Adipocyte (in vitro differentiated cells): ENCODE measurements at regions not wholly inside any gene's neighbourhood (a gene's known extent, or its start where the extent isn't known, plus 50 kb on each side); places are given as distances from the start of the nearest gene placed in this dataset.

ENCODE experiments used
- DNase-seq: peaks from one replicate; pipeline ENCODE4 v3.0.0-alpha.2; 2015; ENCODE audit warnings: low read depth
- H3K27me3 ChIP-seq: replicated peaks from 2 replicates; pipeline ENCODE4 v1.7.0; 2013; ENCODE audit warnings: mild to moderate bottlenecking, low read length, moderate library complexity; ENCODE audit not compliant: control insufficient read depth, insufficient read depth
- H3K36me3 ChIP-seq: 2 replicates; pipeline ENCODE4 v1.7.0; 2013; ENCODE audit warnings: low read length, mild to moderate bottlenecking, moderate library complexity; ENCODE audit not compliant: control insufficient read depth, insufficient read depth, severe bottlenecking
- H3K4me1 ChIP-seq: 2 replicates; pipeline ENCODE4 v1.7.0; 2013; ENCODE audit warnings: mild to moderate bottlenecking, low read length, moderate library complexity; ENCODE audit not compliant: control insufficient read depth, insufficient read depth
- H3K4me3 ChIP-seq: 2 replicates; pipeline ENCODE4 v1.7.0; 2013; ENCODE audit warnings: mild to moderate bottlenecking, low read length, moderate library complexity
- H3K9ac ChIP-seq: 2 replicates; pipeline ENCODE4 v1.7.0; 2013; ENCODE audit warnings: mild to moderate bottlenecking, low read length, moderate library complexity
- H3K9me3 ChIP-seq: 2 replicates; pipeline ENCODE4 v1.7.0; 2013; ENCODE audit warnings: mild to moderate bottlenecking, low read length, moderate library complexity; ENCODE audit not compliant: control insufficient read depth

DNA sequence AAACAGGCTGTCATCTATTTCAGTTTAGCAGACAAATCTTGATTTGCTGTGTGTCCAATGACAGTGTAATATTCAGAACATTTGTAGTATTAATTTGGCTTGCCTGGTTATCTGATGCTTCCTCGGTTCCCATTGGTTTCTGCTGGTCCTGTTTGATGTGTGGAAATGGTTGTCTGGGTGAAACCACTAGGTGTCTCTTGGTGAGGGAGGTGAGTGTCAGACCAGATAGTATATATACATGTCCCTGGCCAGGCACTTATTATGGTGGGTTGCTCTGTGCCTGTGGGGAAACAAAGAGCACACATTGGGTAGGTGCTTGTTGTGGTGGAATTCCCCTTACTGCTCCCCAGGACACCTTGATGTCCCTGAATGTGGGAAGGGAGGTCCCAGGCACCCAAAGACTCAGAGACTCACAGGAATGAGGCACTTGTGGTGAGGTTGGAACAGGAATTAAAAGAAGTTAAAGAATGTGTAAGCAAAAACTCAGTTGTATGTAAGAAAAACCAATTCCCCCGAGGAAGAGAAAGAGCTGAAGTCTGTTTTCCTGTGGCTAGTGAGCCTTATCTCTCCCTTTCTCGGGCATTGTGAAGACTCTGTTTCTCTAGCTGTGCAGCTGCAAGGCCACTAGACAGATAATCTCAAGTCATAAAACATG, 1519.1 kb downstream of the BRINP3 start:
- Histone ChIP-seq H3K4me1 (no peaks in the 10 kb centered on the region), H3K36me3 (no peaks in the 10 kb centered on the region), H3K9ac (no peak overlapping the region), H3K9me3 (no peaks in the 10 kb centered on the region), H3K4me3 (no peak overlapping the region), H3K27me3 (no peaks in the 10 kb centered on the region)
- peak; percentile 39 for DNase-seq

DNA sequence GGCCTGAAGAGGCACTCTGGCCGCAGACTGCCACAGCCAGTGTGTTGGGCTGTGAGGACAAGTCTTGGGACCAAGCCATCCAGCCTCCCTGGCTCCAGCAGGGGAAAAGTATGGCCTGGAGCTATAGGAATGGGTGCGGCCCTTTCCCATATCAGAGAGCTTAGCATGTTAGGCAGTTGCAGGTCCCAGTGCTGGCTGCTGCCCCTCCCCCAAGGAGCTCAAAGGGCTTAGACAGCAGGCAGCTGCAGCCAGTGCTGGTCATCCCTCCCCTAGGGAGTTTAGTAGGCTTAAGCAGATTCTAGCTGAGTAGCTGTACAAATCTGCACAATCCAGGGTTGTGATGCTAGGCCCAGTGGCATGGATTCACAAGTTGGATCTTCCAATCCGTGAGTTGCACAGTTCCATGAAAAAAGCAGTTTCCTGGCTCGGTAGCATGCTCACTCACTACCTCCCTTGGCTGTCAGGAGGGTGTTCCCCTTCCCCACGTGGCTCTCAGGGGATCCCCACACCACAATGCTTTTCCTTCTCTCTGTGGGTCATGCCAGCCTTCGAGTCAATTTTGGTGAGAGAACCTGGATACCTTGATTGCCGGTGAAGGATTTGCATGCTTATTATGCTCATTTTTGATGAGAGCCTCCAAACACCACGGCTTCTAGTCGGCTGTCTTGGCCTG, 1490.8 kb downstream of the BRINP3 start:
- Histone ChIP-seq H3K27me3 (no peaks in the 10 kb centered on the region), H3K9me3 (no peaks in the 10 kb centered on the region), H3K36me3 (no peaks in the 10 kb centered on the region), H3K4me3 (no peak overlapping the region), H3K9ac (no peak overlapping the region), H3K4me1 (no peaks in the 10 kb centered on the region)
- no peak for DNase-seq

DNA sequence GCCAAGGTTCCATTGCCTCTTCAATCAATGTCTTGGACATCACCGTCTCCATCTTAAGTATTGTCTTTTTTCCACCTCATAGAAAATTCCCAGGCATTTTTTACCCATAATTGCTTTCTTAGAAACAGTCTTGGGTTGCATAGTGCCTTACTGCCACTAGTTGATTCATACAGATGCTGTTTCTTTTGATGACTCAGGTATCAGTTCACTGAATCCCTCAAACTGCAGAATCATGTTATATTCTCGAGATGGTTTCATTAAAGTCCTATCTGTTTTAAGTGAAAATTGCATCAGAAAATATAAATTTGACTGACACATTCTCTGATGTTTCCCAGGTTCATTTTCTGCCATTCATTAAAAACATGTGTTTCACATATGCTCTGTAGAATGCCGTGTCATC, 1489.1 kb downstream of the BRINP3 start:
- no peaks in the 10 kb centered on the region for H3K36me3 ChIP-seq
- peak; percentile 18 for DNase-seq
- H3K9ac ChIP-seq = no peak overlapping the region

DNA sequence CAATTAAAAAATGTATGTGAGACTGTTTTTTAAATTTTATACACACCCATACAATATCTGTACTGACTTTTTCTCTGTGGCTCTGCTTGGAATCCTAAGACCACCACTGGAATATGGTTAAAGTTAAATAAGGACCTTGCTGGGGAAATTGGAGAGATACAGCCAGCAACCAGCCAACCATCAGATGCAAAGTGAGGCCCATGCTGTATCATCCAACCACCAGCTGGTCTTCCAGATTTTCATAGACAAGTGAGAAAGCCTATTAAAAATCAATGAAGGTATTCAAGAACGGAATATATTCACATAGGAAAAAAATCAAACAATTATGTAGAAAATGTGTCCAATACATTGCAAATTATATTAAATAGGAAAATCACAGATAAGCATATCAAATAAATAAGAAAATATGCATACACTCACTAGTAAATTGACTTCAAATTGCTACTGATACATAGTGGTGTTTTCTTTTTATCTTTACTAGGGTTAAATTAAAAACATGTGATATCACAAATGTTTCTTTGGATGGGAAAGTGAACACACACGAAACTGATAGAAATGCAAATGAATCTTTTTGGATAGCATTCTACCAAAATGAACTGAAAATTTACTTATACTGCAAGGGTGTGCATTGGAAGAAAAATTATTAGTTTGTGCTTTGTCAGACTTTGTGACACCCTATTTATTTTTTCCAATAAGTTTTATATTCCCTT, 1486.3 kb downstream of the BRINP3 start:
- Histone ChIP-seq H3K27me3 (no peaks in the 10 kb centered on the region), H3K9me3 (no peaks in the 10 kb centered on the region), H3K4me1 (no peaks in the 10 kb centered on the region), H3K36me3 (no peaks in the 10 kb centered on the region), H3K9ac (no peak overlapping the region), H3K4me3 (no peak overlapping the region)
- no peak for DNase-seq

More for the DNA sequence above, 1489.1 kb downstream of the BRINP3 start:
- H3K9me3 ChIP-seq = no peaks in the 10 kb centered on the region
- no peak overlapping the region for H3K4me3 ChIP-seq
- no peaks in the 10 kb centered on the region for H3K4me1 ChIP-seq
- no peaks in the 10 kb centered on the region for H3K27me3 ChIP-seq

DNA sequence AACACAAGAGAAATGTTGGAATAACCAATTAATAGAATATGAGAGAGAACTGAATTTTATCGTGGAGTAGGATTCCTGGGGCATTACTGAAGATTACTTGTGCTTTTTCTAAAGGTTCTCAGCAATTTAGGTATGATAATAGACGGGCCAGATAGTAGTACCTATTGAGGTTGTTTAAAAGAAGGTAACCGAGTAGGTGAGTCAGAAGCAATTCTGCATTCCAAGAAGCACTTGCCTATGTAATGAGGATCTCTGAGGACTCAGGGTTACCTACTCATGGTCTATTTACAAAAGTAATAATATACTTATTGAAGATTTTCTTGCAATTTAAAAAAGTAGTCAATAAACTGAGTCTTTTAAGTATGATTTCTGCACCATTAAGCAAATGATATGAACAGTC, 1469.8 kb downstream of the BRINP3 start:
- Histone ChIP-seq H3K4me3 (no peak overlapping the region), H3K27me3 (no peaks in the 10 kb centered on the region), H3K36me3 (no peaks in the 10 kb centered on the region), H3K9ac (no peak overlapping the region), H3K9me3 (no peaks in the 10 kb centered on the region), H3K4me1 (no peaks in the 10 kb centered on the region)
- no peak for DNase-seq

DNA sequence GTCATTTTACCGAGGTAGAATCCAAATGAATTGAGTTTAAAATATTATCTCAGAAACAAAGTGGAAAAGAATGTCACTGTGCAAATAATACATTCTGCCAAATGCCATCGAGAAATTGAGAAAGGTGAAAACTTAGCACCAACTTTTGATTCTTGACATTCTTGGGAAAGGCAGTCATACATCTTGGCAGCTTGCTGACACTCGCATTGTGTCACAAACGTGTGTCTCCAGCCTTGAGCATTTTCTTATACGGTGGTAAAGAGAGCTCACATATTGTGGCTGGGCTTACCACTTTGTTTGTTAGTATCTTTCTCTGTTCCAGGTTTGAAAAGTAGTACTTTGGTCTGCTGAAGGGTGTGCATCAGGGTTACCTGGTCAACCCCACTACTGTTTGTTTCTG, 1456.1 kb downstream of the BRINP3 start:
- Histone ChIP-seq H3K4me3 (no peak overlapping the region), H3K9ac (no peak overlapping the region), H3K9me3 (peaks cover 3% of the 10 kb centered on the region), H3K27me3 (no peaks in the 10 kb centered on the region), H3K4me1 (no peaks in the 10 kb centered on the region), H3K36me3 (no peaks in the 10 kb centered on the region)
- DNase-seq = no peak

DNA sequence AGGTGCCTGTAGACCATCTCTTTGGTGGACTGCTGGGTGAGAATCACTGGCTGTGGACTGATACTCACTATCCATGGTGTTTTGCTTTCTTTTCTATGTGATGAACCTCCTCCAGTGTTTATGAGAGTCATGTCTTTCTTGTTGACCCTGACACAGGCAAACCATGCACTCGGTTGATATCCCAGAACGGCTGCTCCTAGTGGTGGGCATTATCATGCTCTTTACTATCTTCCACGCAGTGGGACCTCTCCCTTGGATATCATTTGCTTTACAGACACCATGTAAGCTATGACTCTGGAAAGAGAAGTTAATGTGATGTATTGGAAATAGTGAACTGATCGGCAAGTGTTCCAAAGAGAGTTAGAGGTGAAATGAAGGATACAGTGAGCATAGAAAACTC, 1455.6 kb downstream of the BRINP3 start:
- no peaks in the 10 kb centered on the region for H3K4me1 ChIP-seq
- no peaks in the 10 kb centered on the region for H3K36me3 ChIP-seq
- no peak for DNase-seq
- H3K4me3 ChIP-seq = no peak overlapping the region
- H3K9me3 ChIP-seq = no peaks in the 10 kb centered on the region
- H3K27me3 ChIP-seq = no peaks in the 10 kb centered on the region
- no peak overlapping the region for H3K9ac ChIP-seq

DNA sequence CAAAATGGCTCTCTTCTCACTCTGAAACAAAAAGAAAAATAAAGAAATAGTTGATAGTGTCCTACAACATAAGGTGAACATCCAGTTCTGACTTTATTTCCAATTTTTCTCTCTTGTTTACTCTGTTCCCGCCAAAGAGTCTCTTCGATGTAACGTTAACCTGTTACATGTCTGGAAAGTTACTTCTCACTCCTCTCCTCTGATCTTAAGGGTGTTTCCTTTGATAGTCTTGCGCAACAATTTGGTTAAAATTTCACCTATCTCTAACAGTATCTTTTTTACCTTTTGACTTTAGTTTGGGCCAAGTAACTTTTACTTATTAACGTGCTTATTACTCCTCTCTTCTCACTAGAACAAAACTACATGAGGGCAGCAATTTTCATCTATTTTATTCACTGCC, 1450.2 kb downstream of the BRINP3 start:
- H3K9ac ChIP-seq = no peak overlapping the region
- H3K4me1 ChIP-seq = no peaks in the 10 kb centered on the region
- H3K9me3 ChIP-seq = no peaks in the 10 kb centered on the region
- no peak for DNase-seq
- H3K4me3 ChIP-seq = no peak overlapping the region
- H3K36me3 ChIP-seq = no peaks in the 10 kb centered on the region
- no peaks in the 10 kb centered on the region for H3K27me3 ChIP-seq

DNA sequence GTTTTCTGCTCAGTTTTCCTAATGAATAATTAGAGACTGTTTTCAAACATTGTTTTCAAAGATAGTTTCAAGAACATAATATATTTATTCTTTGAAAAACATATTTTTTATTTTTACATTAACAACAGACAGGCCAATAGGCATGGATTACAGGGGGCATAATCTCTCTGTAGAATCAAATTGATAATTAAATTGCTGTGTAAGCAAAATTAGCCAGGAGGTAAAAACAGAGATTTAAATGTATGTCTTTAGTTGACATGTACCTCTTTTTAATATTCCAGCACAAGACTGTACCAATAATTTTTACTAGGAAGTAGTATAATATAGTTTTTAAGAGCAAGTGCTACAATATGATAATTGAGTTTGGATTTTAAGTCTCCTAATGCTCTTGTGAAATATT, 1444.5 kb downstream of the BRINP3 start:
- H3K9me3 ChIP-seq = no peaks in the 10 kb centered on the region
- no peaks in the 10 kb centered on the region for H3K27me3 ChIP-seq
- H3K4me1 ChIP-seq = no peaks in the 10 kb centered on the region
- no peak for DNase-seq
- no peak overlapping the region for H3K9ac ChIP-seq
- no peak overlapping the region for H3K4me3 ChIP-seq
- H3K36me3 ChIP-seq = no peaks in the 10 kb centered on the region

DNA sequence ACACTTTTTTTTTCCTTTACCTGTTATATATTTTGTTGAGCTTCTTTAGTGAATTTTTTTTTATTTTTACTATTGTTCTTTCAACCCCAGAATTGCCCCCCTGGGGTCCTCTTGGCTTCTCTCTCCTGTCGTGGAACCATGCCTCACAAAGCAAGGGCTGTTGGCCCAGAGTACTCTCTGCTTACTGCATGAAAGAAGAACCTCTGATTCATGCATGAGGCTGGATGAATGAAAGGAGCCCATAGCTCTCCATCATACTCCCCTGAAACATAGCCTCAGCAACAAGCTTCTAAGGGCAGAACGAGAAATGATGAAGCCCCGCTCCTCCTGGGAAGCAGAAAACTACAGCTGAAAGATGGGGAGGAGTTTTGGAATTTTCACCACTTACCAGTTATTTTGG, 1441.0 kb downstream of the BRINP3 start:
- no peaks in the 10 kb centered on the region for H3K9me3 ChIP-seq
- DNase-seq = no peak
- no peaks in the 10 kb centered on the region for H3K36me3 ChIP-seq
- no peaks in the 10 kb centered on the region for H3K4me1 ChIP-seq
- H3K4me3 ChIP-seq = no peak overlapping the region
- no peaks in the 10 kb centered on the region for H3K27me3 ChIP-seq
- H3K9ac ChIP-seq = no peak overlapping the region

DNA sequence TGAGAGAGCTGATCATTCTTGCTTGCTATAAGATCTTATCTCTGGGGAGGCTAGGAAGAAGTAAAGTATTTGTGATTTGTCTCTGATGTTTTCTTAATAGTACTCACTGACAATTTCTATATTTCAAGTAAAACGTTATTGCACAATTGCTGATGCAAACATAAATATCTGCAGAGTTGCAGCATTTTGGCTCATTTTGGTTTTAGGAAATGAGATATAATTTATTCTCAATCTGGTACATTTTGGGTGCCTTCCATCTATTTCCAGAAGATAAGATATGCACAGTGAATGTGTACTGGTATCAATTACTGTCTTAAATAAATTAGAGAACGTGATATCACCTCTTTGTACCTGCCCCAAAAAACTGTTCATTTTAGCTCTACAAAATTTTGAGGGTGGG, 1431.5 kb downstream of the BRINP3 start:
- no peaks in the 10 kb centered on the region for H3K4me1 ChIP-seq
- no peaks in the 10 kb centered on the region for H3K36me3 ChIP-seq
- no peaks in the 10 kb centered on the region for H3K9me3 ChIP-seq
- H3K27me3 ChIP-seq = no peaks in the 10 kb centered on the region
- H3K4me3 ChIP-seq = no peak overlapping the region
- no peak overlapping the region for H3K9ac ChIP-seq
- DNase-seq = peak; percentile 32
